Heart left ventricle (tissue), 16 donors: ENCODE measurements at regions not wholly inside any gene's neighbourhood (a gene's known extent, or its start where the extent isn't known, plus 50 kb on each side); places are given as distances from the start of the nearest gene placed in this dataset.

Experiments used
- ATAC-seq, 4 donors: fragments of 200-7000 bp; cut with Tn5 transposase; one replicate each; pipeline ENCODE4 v1.9.1; 2020 to 2022; ENCODE audit warnings: moderate library complexity in 4 of 4, mild to moderate bottlenecking in 3 of 4, moderate number of reproducible peaks in 1 of 4
- DNase-seq, 5 donors: peaks; one replicate each; pipeline ENCODE4 v3.0.0-alpha.2; 2020
- H3K27ac ChIP-seq, 12 donors: fragments of 200-600 bp; sonication (generic) in 4 of 12; one replicate each; pipeline versions ENCODE4 v1.5.0 to v1.8.0; 2016 to 2022; ENCODE audit warnings: mild to moderate bottlenecking in 2 of 12
- H3K27me3 ChIP-seq, 9 donors: fragments of 200-600 bp; sonication (generic) in 2 of 9; one replicate each; pipeline versions ENCODE4 v1.5.1 to v1.8.0; 2016 to 2022; ENCODE audit warnings: mild to moderate bottlenecking in 3 of 9
- H3K36me3 ChIP-seq, 9 donors: fragments of 200-600 bp; sonication (generic) in 2 of 9; one replicate each; pipeline versions ENCODE4 v1.5.0 to v1.8.0; 2018 to 2022; ENCODE audit warnings: mild to moderate bottlenecking in 2 of 9
- H3K4me1 ChIP-seq, 12 donors: fragments of 200-600 bp; sonication (generic) in 4 of 12; one replicate each; pipeline versions ENCODE4 v1.5.0 to v1.8.0; 2016 to 2022; ENCODE audit warnings: mild to moderate bottlenecking in 3 of 12
- H3K4me3 ChIP-seq, 12 donors: fragments of 200-600 bp; sonication (generic) in 4 of 12; one replicate each; pipeline versions ENCODE4 v1.5.0 to v1.8.0; 2017 to 2022; ENCODE audit warnings: mild to moderate bottlenecking in 9 of 12, moderate library complexity in 4 of 12
- H3K9me3 ChIP-seq, 12 donors: fragments of 200-600 bp; sonication (generic) in 4 of 12; one replicate each; pipeline versions ENCODE4 v1.5.0 to v1.8.0; 2016 to 2022; ENCODE audit warnings: mild to moderate bottlenecking in 1 of 12
- POLR2A ChIP-seq, 2 donors: fragments of 450-650 bp; IDR thresholded peaks; one replicate each; pipeline ENCODE4 v1.6.1; 2017; ENCODE audit warnings: antibody characterized with exemption in 2 of 2, mild to moderate bottlenecking in 2 of 2, moderate library complexity in 2 of 2
- WGBS, 4 donors: extraction: QIAGEN DNeasy Blood & Tissue Kit in 2 of 4; methylation state at CpG; one replicate each; pipeline versions ENCODE4 v1.1.5 to v1.1.7; 2013 to 2018; 5-methylcytosine and 5-hydroxymethylcytosine counted together
- intact Hi-C, 10 donors: fragments of 100-400 bp; cut with DNase I; formaldehyde crosslinking; loops; one replicate each; pipeline versions ENCODE4 v1.11.1 to v1.14.2; 2022
- TF ChIP-seq, protein P1 (sequence below), 12 donors: fragments of 200-600 bp; sonication (generic) in 4 of 12; IDR thresholded peaks; one replicate each; pipeline versions ENCODE4 v1.5.0 to v1.8.0; 2018 to 2022; ENCODE audit warnings: antibody characterized with exemption in 12 of 12, mild to moderate bottlenecking in 5 of 12
- donor health status: ischemic (EF 13 %, LVEDD 7.1; RV severe dilation, severe dysfunction).
- donor health status: healthy with polysubstance abuse.
- donor health status: DM: no; HTN: yes; CAD: no.
- donor health status: DM: no; HTN: no; CAD: no.
- donor health status: ischemic (EF 25% LVEDD 6.9; RV normal size, moderate dysfunction).
- donor health status: ischemic (EF 25% LVEDD 5.7; RV mildly dilated, moderate dysfunction).
- donor health status: healthy.
- donor health status: DM: yes; HTN: yes; CAD: no.
- donor health status: ischemic (EF 35%, LVEDD 5.7; RV mildly dilated, moderate dysfunction).
- donor health status: nonischemic (EF 11% LVEDD 7.7; RV severe dilation, severe dysfunction).
- donor health status: DM: yes; HTN: yes; CAD: no.
- donor health status: PGD.
- donor health status: ischemic (EF 29% LVEDD 5.4; RV normal size, mild dysfunction).
- donor health status: nonischemic (EF 23%, LVEDD 6.1; RV moderate dilation, normal function).

DNA sequence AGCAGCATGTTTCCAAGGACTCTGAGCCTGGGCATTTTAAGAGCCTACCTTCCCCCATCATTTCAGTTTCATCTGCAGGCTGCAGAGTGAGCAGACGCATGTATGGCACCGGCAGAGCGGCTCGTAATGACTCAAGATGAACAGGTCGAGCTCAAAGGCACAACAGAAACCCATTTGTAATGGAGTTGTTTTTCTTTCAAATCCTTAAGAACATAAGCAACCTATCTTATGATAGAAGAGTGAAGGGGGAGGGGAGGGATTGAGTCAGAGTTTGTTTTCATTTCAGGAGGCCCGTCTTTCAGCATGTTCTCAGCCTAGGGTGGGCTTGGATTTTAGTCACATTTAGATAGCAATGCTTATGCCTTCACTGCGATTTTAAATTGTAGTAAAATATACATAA lies 54.9 kb upstream of the CISTR start:
- WGBS, 4 donors: 61 to 76% (median 75%) methylated on average over 7 of the region's 7 CpGs
- Histone ChIP-seq H3K27me3 (peaks cover 0 to 59% (median 19%) of the 10 kb centered on the region in 9 donors), H3K27ac (no peak overlapping the region), H3K36me3 (no peaks in the 10 kb centered on the region), H3K9me3 (no peaks in the 10 kb centered on the region), H3K4me3 (no peak overlapping the region), H3K4me1 (no peaks in the 10 kb centered on the region)
- no peak for ATAC-seq
- intact Hi-C loops: no loop called here
- TF ChIP-seq, protein P1, sequence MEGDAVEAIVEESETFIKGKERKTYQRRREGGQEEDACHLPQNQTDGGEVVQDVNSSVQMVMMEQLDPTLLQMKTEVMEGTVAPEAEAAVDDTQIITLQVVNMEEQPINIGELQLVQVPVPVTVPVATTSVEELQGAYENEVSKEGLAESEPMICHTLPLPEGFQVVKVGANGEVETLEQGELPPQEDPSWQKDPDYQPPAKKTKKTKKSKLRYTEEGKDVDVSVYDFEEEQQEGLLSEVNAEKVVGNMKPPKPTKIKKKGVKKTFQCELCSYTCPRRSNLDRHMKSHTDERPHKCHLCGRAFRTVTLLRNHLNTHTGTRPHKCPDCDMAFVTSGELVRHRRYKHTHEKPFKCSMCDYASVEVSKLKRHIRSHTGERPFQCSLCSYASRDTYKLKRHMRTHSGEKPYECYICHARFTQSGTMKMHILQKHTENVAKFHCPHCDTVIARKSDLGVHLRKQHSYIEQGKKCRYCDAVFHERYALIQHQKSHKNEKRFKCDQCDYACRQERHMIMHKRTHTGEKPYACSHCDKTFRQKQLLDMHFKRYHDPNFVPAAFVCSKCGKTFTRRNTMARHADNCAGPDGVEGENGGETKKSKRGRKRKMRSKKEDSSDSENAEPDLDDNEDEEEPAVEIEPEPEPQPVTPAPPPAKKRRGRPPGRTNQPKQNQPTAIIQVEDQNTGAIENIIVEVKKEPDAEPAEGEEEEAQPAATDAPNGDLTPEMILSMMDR (IDR thresholded peaks at IDR 0.05): no peak
- no peak for TF ChIP-seq POLR2A (IDR thresholded peaks at IDR 0.05)
- no peak for DNase-seq

- H3K9me3 ChIP-seq: no peaks in the 10 kb centered on the region
- DNase-seq (no peak), ATAC-seq (no peak)
- H3K4me3 ChIP-seq: no peak overlapping the region
- TF ChIP-seq POLR2A (IDR thresholded peaks at IDR 0.05): no peak
- TF ChIP-seq, protein P1 (IDR thresholded peaks at IDR 0.05): no peak
- WGBS, 4 donors: 66 to 74% (median 71%) methylated on average over 8 of the region's 8 CpGs
- peaks cover 0 to 52% (median 12%) of the 10 kb centered on the region in 9 donors for H3K27me3 ChIP-seq
- H3K36me3 ChIP-seq: no peaks in the 10 kb centered on the region
- no peaks in the 10 kb centered on the region for H3K4me1 ChIP-seq
- H3K27ac ChIP-seq: no peak overlapping the region
- intact Hi-C loops: no loop called here
These were observed 55.6 kb upstream of the CISTR start for GRCh38 chr12:53807322-53807860.

- Histone ChIP-seq H3K27ac (no peak overlapping the region), H3K36me3 (no peaks in the 10 kb centered on the region), H3K4me3 (no peak overlapping the region), H3K9me3 (no peaks in the 10 kb centered on the region), H3K4me1 (no peaks in the 10 kb centered on the region), H3K27me3 (peaks cover 0 to 49% (median 12%) of the 10 kb centered on the region in 9 donors)
- no peak for ATAC-seq
- WGBS, 4 donors: 56 to 63% (median 59%) methylated on average over 5 of the region's 5 CpGs
- TF ChIP-seq, protein P1 (IDR thresholded peaks at IDR 0.05): no peak
- no peak for TF ChIP-seq POLR2A (IDR thresholded peaks at IDR 0.05)
- no peak for DNase-seq
- intact Hi-C loops: no loop called here
These were observed 56.4 kb upstream of the CISTR start for GRCh38 chr12:53808023-53808705.

DNA sequence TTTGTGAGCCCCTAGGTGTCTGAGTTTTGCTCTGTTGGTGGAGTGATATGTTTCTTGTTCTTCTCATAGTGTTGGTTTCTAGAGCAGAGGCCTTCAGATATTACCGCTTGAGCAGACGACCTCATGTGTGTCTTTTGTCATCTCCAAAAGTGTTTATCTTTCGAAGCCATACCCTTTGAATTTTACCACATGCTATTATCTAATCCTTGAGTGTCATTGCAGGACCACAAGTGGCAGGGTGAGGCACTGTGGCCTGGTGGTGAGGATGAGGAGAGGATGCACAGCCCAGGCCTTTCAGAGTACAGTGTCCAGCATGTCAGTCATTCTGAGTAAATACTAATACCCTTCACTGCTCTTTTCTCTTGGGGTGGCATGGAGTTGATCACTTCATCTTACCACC lies 57.2 kb upstream of the CISTR start:
- H3K4me1 ChIP-seq: no peaks in the 10 kb centered on the region
- 57 to 77% (median 60%) methylated on average over 3 of the region's 3 CpGs for WGBS, 4 donors
- intact Hi-C loops: no loop called here
- ATAC-seq: no peak
- H3K27me3 ChIP-seq: peaks cover 0 to 50% (median 12%) of the 10 kb centered on the region in 9 donors
- H3K36me3 ChIP-seq: no peaks in the 10 kb centered on the region
- H3K4me3 ChIP-seq: no peak overlapping the region
- TF ChIP-seq, protein P1 (IDR thresholded peaks at IDR 0.05): no peak
- no peak overlapping the region for H3K27ac ChIP-seq
- no peak for DNase-seq
- no peaks in the 10 kb centered on the region for H3K9me3 ChIP-seq
